GM19438 (cell line): ENCODE measurements at regions not wholly inside any gene's neighbourhood (a gene's known extent, or its start where the extent isn't known, plus 50 kb on each side); places are given as distances from the start of the nearest gene placed in this dataset.

ENCODE experiments used
- ATAC-seq: cut with Tn5 transposase; IDR thresholded peaks from one replicate; pipeline ENCODE4 v1.9.1; 2021; ENCODE audit warnings: low read depth; ENCODE audit not compliant: unreplicated experiment

DNA sequence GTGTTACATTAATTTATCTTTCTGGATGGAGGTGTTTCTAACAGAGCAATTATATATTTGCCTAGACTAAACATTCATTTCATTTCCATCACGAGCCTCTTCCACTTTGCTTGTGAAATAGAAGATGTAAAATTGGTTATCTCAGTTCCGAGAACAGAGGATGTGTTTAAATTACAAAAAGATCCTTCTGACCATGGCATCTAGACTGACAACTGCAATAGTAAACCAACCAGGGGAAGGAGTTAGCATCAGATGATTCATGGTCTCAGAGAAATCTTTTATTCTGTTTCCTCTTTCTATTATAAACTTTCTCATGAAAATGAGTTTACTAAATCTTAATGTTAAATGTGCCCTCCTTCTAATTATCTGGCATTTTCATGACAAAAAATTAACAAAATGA, 149.8 kb upstream of the WDR11 start:
- ATAC-seq, result no peak

- no peak for ATAC-seq
Measured at GRCh38 chr10:120702032-120702431, 149.1 kb upstream of the WDR11 start.

DNA sequence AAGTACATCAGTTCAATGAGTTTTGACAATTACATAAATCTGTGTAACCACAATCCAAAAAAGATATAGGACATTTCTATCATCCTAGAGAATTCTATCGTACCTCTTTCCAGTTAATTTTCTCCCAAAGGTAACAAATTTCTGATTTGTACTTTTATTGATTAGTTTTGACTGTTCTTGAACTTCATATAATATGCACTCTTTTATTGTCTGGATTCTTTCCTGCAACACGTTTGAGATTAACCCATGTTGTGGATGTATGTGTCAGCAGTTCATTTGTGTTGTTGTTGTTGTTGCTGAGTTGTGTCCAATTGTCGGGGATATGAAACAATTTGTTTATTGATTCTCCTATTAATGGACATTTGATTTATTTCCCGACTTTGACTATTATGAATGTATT, 145.9 kb upstream of the WDR11 start:
- ATAC-seq, result no peak

GRCh38 chr10:120710076-120710475, 141.1 kb upstream of the WDR11 start:
- no peak for ATAC-seq

DNA sequence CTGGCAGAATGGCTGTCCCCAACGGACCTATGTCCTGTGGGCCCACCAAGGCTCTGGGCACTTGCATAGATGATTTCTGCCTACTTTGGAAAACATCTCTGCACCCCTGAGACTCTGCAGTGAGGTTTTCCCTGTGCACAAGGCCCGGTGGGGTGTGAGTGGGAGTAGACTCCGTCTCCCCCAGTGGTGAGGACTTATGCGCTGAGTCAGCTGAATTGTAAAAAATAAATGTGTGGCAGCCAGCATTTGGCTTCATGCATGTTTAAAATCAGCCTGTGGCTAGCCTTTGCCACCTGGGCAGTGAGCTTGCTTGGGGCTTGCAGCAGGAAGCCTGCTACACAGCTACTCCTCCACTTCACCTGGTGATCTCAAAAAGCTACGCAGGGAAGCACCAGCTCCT, 139.3 kb upstream of the WDR11 start:
- no peak for ATAC-seq

DNA sequence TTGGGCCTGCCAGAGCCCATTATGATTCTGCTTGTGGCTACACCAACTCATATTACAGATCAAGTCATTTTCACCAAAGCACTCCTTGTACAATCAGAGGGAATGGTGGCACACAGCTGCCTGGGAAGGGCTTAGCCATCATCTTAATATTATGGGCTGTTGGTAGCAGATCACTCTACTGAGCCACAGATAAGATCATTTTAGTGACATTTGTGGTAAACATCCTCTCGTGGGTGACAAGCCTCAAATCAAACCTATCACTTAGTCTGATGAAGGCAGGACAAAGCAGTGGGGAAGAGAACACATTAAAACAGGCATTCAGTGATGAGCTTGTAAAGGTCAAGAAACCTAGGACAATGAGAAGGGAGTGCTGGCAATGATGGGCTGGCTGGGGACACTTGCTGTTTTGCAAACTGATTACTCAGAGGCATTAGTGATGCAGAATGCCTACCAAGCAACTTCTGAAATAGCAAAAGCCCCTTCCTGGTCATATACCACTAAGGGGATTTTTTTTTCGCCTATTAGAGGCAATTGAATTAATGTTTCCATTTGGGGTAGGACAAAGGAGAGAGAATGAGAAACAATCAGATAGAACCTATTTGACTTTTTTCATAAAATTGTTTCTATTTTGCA, 137.5 kb upstream of the WDR11 start:
- no peak for ATAC-seq

DNA sequence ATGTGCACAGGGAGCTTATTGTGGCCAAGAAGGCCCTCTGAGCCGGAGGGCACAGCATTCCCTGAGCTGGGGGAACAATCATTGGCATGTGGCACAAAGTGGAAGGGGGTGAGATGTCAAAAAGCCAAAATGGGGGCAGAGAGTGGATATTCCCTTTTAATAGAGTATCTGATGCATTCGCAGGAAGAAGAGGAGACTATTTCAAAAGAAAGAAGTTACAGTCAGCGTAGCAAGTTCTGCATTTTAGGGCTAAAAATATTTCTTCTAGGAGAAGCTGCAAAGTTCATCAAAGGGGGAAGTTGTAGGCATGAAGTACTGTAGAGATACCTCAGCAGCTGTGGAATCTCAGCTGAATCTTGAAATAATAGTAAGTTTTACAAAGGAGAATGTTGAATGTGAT, 136.0 kb upstream of the WDR11 start:
- no peak for ATAC-seq

- ATAC-seq, result peak; percentile 64
Measured at GRCh38 chr10:120719333-120719732, 131.8 kb upstream of the WDR11 start.

- ATAC-seq, result no peak
Measured at GRCh38 chr10:120727001-120727400, 124.2 kb upstream of the WDR11 start.

- no peak for ATAC-seq
Measured at GRCh38 chr10:120729547-120729946, 121.6 kb upstream of the WDR11 start.

DNA sequence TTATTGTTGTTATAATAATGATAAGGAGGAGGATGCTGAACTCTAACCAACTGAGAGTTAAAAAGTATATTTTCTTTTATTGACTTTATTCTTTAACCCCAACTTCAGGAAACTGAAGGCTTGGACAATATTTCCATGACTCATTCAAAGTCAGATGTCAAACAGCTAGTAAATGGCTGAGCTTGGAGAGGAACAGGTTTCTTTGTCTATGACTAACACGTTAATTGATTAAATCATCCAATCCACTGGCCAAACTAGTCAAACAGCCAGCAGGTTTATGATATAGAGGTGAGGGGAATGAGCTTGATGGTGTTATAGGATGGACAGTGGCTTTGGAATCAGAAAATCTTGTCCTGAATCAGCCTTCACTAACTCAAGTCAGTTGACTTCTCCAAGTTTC, 119.1 kb upstream of the WDR11 start:
- no peak for ATAC-seq

DNA sequence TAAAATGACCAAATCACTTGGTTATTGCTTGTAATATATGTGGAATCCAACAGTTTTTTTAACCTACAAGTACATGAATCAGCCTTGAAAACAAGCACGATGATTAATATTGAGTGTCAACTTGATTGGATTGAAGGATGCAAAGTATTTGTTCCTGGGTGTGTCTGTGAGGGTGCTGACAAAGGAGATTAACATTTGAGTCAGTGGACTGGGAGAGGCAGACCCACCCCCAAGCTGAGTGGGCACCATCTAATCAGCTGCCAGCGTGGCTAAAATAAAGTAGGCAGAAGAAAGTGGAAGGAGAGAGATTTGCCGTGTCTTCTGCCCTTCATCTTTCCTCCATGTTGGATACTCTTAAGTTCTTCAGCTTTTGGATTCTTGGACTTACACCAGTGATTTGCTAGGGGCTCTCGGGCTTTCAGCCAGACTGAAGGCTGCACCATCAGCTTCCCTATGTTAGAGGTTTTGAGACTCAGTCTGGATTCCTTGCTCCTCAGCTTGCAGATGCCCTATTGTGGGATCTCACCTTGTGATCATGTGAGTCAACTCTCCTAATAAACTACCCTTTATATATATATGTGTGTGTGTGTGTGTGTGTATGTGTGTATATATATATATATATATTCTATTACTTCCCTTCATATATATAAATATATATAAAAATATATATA, 118.4 kb upstream of the WDR11 start:
- ATAC-seq, result no peak

GRCh38 chr10:120734483-120735078, 116.6 kb upstream of the WDR11 start:
- no peak for ATAC-seq

GRCh38 chr10:120735315-120735714, 115.8 kb upstream of the WDR11 start:
- no peak for ATAC-seq

DNA sequence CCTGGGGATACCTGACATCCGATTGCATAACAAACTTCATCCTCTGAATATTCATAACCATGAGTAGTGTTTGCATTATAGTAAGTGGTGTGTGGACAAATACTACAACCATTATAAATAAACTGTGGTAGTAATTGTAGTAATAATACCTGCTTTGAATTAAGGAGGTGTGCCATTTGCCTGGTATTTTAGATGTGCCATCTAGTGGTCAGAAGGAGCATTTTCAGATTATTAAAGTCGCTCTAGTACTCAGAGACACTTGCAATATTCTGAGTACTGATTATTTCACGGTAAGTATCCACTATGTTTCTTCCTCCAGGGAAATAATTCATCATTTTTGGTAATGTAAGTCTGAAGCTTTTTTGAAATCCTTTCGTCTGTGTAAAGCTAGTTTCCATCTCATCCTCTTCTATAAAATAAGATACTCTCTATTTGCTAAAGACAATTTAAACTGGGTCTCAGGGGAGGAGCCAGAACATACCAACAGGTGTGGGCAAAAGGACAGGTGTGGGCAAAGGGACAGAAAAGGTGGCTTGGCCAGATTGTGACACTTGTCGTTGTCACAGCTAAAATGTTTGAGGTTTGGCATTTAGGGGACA, 115.3 kb upstream of the WDR11 start:
- no peak for ATAC-seq

- no peak for ATAC-seq
Measured at GRCh38 chr10:120736377-120736776, 114.8 kb upstream of the WDR11 start.

DNA sequence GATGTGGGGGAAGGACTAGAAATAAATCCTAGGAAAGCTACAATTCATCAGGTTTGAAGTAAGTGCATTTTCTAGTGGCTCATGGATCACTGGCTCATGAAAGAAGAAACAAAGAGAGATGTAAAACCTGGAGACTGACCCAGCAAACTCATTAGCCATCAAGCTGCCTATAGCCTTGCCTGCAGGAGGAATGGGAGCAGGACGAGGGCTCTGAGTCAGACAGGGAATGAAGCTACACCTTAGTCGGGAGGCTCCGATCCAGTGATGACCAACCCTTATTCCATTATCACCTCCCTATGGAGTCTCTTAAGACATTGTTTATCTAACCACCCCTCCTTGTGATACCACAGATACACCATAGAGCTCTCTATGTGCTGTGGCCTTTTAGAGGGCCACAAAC, 112.5 kb upstream of the WDR11 start:
- ATAC-seq, result no peak

DNA sequence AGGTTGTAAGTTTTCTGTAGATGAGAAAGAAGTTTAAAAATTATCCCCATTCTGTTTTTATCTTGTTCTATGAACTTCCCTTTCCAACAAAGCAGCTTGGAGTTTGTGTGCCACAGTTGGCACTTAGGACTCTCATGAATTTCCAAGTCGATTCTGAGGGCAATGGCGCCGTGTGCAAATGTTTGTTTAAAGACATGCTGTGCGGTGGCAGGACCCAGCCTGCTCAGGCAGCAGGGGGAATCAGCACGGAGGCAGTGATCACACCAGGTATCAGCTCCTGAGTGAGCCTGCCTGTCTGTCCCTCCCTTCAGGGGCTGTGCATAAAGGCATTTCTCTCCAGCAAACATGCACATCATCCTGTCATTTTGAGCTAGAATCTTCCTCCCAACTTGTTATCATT, 109.8 kb upstream of the WDR11 start:
- no peak for ATAC-seq

- no peak for ATAC-seq
Measured at GRCh38 chr10:120742373-120742772, 108.8 kb upstream of the WDR11 start.

DNA sequence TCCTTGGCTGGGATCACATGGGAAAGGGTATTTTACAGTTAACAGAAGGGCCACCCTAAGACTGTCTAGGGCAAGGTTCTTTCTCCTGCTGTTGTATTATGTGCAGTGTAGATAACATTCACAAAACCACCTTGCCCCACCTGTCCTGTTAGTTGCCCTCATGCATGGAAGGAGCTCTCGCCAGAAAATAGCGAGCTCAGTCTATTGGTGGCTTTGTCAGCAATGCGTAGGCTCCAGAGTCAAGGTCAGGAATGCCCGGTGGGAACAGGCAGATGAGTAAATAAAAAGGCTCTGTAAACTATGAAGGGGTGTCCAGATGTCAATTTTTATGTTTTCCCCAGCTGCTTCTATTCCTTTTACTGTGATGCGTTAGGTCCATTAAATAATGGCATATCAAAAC, 107.1 kb upstream of the WDR11 start:
- no peak for ATAC-seq

DNA sequence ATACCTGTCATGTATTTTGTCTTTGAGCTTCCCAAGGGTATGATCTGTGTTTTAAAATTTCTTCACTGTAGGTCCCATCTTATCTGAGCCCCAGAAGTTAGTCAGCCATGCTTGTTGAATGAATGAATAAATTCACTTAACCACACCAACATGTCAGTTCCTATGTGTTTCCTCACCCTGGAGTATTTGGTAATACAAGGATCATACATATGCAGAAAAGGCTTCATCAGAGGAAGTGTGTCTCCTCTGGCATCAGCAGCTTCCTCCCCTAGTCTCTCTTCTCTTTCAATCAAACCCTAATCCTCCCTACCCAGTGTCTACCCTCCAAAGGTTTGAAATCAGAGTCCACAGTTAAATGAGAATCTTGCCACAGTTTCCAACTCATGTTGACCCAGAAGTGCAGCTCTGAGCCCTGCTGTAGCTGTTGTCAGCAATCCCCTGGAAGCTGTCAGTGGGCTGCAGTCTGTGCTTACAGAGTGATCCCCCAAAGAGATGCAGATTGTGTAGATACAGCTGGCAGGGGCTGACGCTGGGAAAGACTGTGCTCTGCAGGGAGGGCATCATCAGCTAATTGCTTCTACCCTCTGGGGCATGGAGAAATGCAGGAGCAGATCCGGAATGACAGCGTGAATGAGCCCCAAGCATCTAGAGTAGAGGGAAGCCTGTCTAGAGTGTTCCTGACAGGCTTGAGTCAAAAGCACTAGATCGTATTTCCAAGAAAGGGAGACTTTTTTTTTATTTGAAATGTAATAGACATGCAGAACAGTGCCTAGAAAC, 105.0 kb upstream of the WDR11 start:
- no peak for ATAC-seq
